ENCODE measurements at regions not wholly inside any gene's neighbourhood (a gene's known extent, or its start where the extent isn't known, plus 50 kb on each side); places are given as distances from the start of the nearest gene placed in this dataset.

DNA sequence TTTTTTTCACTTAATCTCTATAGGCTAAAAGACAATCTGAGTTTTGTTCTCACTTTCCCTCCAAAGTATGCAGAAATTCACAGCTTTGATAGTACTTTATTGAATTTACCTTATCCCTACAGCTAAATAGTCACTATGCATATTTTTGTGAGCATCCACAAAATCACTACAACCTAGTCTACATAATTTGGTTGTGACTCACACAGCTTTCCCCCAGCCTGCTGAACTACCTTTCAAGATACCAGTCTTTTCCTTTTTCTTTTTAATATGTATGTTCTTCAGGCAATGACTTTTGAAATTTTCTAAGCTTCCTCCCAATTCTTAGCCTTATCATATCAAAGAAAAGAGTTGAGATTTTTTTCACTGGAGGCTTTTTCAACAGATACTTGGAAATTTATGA, 347.3 kb upstream of the CDH6 start:
- DNase-seq (ENCODE audit: low spot score), result no peak

- no peak for DNase-seq (ENCODE audit: low spot score)
Measured at GRCh38 chr5:30845194-30845593, 348.3 kb upstream of the CDH6 start.

- DNase-seq (ENCODE audit: low spot score), result no peak
Measured at GRCh38 chr5:30843541-30843940, 349.9 kb upstream of the CDH6 start.

GRCh38 chr5:30839956-30840355, 353.5 kb upstream of the CDH6 start:
- no peak for DNase-seq (ENCODE audit: low spot score)

DNA sequence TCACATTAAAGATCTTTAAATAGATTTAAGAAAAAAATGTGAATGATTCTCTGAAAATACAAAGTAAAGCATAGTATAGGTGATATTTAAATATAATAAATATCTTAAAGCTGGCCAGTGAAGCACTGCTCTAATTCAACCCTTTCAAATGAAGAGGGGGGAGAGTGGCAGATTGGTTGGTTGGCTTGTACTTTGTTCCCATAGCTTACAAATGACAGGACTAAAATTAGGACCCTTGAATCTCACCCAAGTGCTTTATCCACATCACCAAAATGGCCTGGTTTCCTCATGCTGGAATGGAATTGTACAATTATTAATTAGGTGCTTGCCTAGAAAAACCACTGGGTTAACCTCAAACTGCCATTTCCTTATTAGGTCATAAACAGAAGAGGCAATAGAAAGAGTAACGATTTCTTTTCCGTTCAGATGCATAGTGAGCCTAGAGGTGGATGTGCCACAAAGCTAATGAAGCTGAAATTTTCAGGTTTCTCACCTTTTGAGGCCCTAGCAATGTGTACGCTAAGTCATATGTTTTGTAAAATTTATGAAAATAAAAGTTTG, 354.5 kb upstream of the CDH6 start:
- DNase-seq (ENCODE audit: low spot score), result no peak

- DNase-seq (ENCODE audit: low spot score), result no peak
Measured at GRCh38 chr5:30832519-30832918, 361.0 kb upstream of the CDH6 start.

DNA sequence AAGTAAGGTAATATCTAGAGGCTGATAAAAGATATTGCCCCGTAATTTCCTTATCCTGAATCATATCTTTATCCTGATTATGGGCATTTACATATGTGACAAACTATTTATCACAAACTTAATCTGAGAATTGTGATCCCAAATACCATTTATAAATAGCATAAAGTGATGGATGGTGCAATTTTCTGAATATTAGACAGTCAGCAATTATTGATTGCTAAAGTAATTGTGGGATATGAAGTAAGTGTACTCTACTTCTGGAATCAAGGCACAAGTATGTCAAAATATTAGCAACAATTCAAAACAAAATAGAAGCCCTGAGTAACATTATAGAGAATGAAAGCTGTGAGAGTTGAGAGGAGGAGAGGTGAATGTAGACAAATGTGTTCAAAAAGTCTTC, 361.9 kb upstream of the CDH6 start:
- DNase-seq (ENCODE audit: low spot score), result no peak

DNA sequence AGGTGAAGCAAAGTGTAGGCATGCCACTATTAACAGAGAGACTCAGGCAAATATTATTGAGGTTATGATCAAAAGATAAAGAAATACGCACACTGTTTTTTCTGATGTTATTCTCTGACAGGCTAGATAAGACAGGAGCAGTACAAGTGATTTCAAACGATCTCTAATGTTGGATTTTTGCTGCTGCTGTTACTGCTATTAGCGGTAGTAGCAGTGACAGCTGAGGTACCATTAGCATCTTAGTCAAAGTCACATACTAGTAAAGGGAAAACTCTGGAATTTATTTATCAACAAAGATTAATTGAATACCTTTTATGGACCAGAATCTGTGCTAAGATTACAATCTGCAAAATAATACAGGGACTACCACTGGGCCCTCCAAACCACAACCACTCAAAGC, 362.4 kb upstream of the CDH6 start:
- no peak for DNase-seq (ENCODE audit: low spot score)

GRCh38 chr5:30811298-30811697, 382.2 kb upstream of the CDH6 start:
- DNase-seq (ENCODE audit: low spot score), result no peak

DNA sequence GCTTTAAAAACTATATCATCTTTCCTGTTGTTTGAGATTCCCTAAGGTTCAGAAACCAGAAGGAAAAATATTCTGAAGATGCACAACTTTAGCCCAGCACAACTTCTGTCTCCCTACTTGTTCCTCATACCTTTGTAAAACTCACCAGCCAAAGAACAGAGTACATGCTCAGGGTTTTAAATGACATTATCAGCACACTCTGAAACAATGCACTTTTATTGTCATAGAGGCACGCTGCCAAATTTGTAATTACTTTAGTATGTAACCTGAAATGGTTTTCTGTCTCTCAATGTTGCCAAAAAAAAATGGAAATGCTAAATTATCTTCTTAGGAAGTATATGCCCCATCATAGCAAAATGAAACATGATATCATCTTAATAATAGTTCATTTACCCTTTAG, 383.6 kb upstream of the CDH6 start:
- DNase-seq (ENCODE audit: low spot score), result no peak

DNA sequence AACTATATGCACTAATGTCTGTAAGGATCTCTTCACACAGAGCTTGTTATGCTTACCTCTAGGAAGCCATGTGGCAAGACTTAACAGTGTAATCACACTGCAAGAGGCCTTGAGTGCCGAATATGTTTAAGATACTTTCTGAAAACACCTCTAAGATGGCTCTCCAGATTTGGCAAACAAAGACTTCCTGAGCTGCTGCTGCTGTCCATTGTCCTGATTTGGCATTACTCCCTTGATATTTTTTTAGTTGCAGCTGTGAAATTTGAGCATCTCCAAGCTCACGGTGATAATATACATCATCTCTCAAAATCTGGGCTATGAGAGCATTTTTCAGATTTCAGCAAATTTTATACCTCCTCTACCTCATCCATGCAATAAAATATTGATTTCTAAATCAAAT, 384.5 kb upstream of the CDH6 start:
- DNase-seq (ENCODE audit: low spot score), result no peak

DNA sequence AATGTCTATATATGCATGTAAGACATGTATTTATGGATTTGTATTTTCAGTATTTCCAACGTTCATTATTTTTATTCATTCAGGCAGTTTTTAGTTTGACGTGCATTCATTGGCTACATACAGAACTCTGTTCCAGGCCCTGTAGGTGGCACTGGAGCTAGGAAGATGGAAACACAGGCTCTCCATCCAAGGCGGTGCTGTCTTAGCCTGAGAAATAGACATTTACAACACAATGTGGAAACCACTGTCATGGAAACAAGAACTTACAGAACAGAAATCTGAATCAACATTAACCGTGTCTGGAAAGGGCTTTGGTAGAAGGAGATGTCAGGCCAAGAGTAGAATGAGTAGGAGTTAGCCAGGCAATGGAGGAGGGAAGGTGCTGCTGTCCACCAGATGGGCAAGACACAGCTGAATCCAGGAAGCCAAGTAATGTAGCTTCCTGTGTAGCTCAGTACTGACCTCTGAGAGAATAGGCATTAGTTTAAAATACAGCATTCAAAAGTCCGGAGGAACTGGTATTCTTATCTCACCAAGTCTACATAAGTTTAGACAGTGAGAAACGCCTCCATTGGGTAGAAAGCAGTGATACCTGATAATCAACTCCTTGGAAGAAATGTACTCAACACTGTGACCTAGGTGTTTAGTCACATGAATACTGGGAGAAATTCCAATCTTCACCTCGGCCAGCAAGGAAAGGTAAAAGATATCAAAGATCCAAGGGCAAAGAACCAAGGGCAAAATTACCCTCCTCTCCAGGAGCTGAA, 388.6 kb upstream of the CDH6 start:
- DNase-seq (ENCODE audit: low spot score), result no peak

GRCh38 chr5:30802961-30803705, 390.4 kb upstream of the CDH6 start:
- no peak for DNase-seq (ENCODE audit: low spot score)

GRCh38 chr5:30781643-30782042, 411.8 kb upstream of the CDH6 start:
- DNase-seq (ENCODE audit: low spot score), result no peak

- no peak for DNase-seq (ENCODE audit: low spot score)
Measured at GRCh38 chr5:30768056-30768690, 425.3 kb upstream of the CDH6 start.

- no peak for DNase-seq (ENCODE audit: low spot score)
Measured at GRCh38 chr5:30765706-30766105, 427.8 kb upstream of the CDH6 start.

DNA sequence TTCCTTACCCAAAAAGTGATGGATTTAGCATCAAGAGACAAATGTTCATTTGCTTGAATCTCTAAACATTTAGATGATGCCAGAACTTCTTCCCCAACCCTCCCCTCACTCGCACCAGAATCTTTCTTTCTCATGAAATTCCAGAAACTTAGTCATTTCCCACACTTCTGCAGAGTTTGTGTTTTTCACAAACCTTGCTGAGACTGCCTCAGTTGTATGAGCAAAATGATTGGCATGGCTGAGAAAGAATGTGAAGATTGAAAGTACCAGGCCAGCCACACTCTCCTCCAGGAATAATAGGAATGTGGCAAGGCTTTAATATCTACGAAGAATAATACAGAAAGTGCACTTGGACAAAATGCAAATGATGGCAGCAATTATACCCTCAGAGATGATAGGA, 428.3 kb upstream of the CDH6 start:
- DNase-seq (ENCODE audit: low spot score), result no peak

DNA sequence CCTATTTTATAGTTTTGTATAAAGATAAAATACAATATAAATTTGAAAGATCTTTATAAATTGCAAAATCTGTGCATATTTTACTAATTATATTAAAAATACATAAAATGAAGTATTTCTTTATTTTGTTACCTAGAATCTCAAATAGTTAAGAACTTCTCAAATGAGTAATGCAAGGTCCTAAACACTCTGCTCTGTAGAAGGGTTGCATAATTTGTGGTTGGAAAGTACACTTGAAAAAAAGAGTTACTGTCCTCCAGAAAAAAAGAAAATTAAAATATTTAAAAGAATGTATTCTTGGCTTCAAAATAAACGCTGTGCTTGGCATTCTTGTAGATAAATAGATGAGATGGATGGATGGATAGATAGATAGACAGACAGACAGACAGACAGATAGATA, 428.8 kb upstream of the CDH6 start:
- no peak for DNase-seq (ENCODE audit: low spot score)

- DNase-seq (ENCODE audit: low spot score), result no peak
Measured at GRCh38 chr5:30759731-30760130, 433.8 kb upstream of the CDH6 start.

DNA sequence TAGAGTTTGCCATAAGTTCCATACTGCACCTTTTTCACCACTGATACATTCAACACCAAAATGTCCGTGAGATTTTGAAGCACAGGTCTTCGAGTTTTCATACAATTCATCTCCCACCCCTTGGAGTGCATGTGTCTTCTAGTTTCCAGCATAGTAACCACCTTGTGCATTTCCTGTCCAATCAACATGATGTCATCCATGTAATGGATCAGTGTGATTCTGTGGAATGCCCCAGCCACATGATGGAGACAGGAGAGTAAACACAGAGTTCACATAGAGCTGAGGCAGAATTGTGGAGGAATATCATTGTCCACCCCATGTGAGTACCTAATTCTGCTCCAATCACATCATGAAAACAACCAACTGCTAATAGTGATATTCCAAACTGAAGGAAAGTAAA, 441.5 kb upstream of the CDH6 start:
- DNase-seq (ENCODE audit: low spot score), result no peak

DNA sequence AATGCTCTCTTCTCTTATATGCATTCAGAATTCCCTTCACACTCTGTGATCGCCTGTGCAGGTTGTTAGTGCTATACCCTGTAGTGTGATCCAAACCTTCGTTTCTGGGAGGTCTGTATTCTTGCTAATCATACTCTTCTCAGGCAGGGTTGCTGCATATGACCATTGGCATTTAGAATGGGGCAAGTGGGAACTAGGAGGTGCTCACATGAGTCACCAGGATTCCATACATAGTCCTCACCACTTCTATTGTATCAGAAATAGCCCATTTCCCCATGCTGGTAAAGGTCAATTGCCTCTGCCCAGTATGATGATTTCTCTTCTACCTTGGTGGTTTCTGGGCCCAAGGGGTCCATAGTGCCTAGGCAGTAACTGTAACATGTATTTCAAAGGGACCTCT, 443.5 kb upstream of the CDH6 start:
- no peak for DNase-seq (ENCODE audit: low spot score)

DNA sequence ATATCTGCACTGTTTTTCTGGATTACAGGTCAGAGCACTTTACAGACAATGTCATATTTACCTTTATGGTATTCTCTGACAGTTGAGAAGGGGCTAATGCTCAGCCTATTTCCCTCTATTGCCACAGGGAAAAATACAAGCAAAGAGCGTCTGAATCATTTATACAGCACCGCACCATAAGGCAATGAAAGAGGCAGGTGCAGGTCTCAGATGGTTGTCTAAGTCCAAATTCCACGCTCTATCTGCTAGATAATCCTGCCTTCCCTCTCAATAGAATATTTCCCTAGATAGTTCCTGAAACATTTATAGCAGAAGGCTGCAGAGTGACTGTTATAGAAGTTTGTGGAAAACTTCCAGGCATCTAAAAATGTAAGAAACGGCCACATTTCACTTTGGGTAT, 446.1 kb upstream of the CDH6 start:
- DNase-seq (ENCODE audit: low spot score), result no peak

GRCh38 chr5:30736669-30737068, 456.8 kb upstream of the CDH6 start:
- DNase-seq (ENCODE audit: low spot score), result no peak

Measured in ureter (tissue), 1 donor.